Type B pancreatic cell (in vitro differentiated cells): ENCODE measurements at regions not wholly inside any gene's neighbourhood (a gene's known extent, or its start where the extent isn't known, plus 50 kb on each side); places are given as distances from the start of the nearest gene placed in this dataset.

Source experiments
- DNase-seq: peaks from one replicate; pipeline ENCODE4 v3.0.0; 2021; ENCODE audit warnings: mixed read lengths; ENCODE audit not compliant: unreplicated experiment; ENCODE audit errors: extremely low spot score
- H3K27ac Mint-ChIP-seq: 2 replicates; pipeline ENCODE4 v1.8.0; 2021; ENCODE audit warnings: mild to moderate bottlenecking, mixed read lengths
- H3K27me3 Mint-ChIP-seq: 2 replicates; pipeline ENCODE4 v1.8.0; 2021; ENCODE audit warnings: mixed read lengths
- H3K36me3 Mint-ChIP-seq: 2 replicates; pipeline ENCODE4 v1.8.0; 2021; ENCODE audit warnings: mixed read lengths
- H3K4me1 Mint-ChIP-seq: one replicate; pipeline ENCODE4 v1.8.0; 2021; ENCODE audit warnings: mixed read lengths; ENCODE audit not compliant: unreplicated experiment
- H3K4me3 Mint-ChIP-seq: 2 replicates; pipeline ENCODE4 v1.8.0; 2021; ENCODE audit warnings: mild to moderate bottlenecking, mixed read lengths
- H3K9me3 Mint-ChIP-seq: 2 replicates; pipeline ENCODE4 v1.8.0; 2021; ENCODE audit warnings: mixed read lengths
- CTCF ChIP-seq: fragments of 200-600 bp; sonication (generic); conservative IDR thresholded peaks from 2 replicates; pipeline ENCODE4 v1.5.0; 2021; ENCODE audit warnings: antibody characterized with exemption, mild to moderate bottlenecking

GRCh38 chr5:105581988-105582690, 2019.5 kb upstream of the NUDT12 start:
- no peak overlapping the region for H3K27ac Mint-ChIP-seq
- H3K9me3 Mint-ChIP-seq, result no peaks in the 10 kb centered on the region
- H3K36me3 Mint-ChIP-seq, result no peaks in the 10 kb centered on the region
- no peak for TF ChIP-seq CTCF
- H3K27me3 Mint-ChIP-seq, result no peaks in the 10 kb centered on the region
- H3K4me1 Mint-ChIP-seq, result no peaks in the 10 kb centered on the region
- no peak for DNase-seq
- no peak overlapping the region for H3K4me3 Mint-ChIP-seq

DNA sequence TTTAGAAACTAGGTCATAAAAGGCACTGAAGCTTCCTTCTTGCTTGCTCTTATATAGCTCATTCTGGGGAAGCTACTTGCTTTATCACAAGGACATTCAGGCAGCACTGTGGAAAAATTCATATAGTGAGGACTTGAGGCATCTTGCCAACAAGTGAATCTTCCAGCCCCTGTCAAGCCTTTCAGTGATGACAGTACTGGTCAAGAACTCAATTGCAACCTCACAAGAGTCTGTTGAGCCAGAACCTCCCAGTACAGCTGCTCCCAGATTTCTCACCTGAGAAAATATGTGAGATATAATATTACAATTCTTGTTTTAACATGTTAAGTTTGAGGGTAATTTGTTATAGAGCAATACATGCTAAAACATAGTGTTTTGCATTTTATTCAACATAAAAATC, 2011.0 kb upstream of the NUDT12 start:
- H3K27me3 Mint-ChIP-seq, result no peaks in the 10 kb centered on the region
- TF ChIP-seq CTCF, result no peak
- no peak for DNase-seq
- H3K4me3 Mint-ChIP-seq, result no peak overlapping the region
- no peaks in the 10 kb centered on the region for H3K4me1 Mint-ChIP-seq
- H3K9me3 Mint-ChIP-seq, result no peaks in the 10 kb centered on the region
- no peaks in the 10 kb centered on the region for H3K36me3 Mint-ChIP-seq
- no peak overlapping the region for H3K27ac Mint-ChIP-seq

- DNase-seq, result no peak
- no peak for TF ChIP-seq CTCF
- Mint-ChIP-seq H3K4me1 (peaks cover 6% of the 10 kb centered on the region), H3K27me3 (no peaks in the 10 kb centered on the region), H3K36me3 (no peaks in the 10 kb centered on the region), H3K27ac (no peak overlapping the region), H3K9me3 (no peaks in the 10 kb centered on the region), H3K4me3 (no peak overlapping the region)
Observed at GRCh38 chr5:105565531-105565930, 2002.9 kb upstream of the NUDT12 start.

DNA sequence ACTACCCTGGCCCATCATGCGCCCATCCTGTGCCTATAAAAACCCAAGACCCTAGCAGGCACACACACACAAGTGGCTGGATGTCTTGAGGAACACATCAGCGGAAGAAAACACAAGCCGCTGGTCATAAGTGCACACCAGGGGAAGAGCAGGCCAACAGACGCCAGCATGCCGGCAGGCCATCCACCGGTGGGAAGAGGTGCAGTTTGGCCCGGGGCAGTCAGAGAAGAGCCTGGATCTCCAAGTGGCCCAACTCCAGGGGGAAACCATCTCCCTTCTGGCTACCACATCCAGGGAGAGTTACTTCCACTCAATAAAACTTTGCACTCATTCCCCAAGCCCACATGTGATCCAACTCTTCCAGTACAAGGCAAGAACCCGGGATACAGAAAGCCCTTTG, 2001.3 kb upstream of the NUDT12 start:
- no peak for DNase-seq
- Mint-ChIP-seq H3K27me3 (no peaks in the 10 kb centered on the region), H3K4me3 (no peak overlapping the region), H3K27ac (no peak overlapping the region), H3K4me1 (peaks cover 6% of the 10 kb centered on the region), H3K9me3 (peaks cover under 1% of the 10 kb centered on the region), H3K36me3 (no peaks in the 10 kb centered on the region)
- TF ChIP-seq CTCF, result no peak

DNA sequence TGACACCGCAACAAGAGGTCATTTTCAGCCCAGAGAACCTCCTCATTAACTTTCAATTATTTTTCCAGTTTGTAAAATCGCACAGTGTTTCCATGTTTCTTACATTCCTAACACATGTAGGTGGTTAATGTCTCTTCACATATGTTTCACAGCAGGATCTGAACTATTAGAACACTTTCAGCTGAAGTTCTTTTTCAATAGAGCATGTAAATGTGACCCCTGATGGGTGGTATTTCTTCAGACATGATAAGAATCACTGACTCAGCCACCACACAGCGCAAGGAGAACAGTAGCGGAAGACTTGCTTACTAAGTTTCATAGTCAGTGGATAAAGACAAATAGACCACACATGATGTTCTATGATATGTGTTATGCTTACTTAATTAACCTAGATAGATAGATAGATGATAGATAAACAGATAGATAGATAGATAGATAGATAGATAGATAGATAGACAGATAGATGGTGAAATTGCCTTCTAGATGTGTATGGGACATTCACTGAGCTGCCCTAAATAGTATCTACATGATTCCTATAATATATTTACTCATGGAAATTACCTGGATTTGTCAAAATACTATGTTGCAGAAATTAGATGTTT, 1992.1 kb upstream of the NUDT12 start:
- no peak overlapping the region for H3K4me3 Mint-ChIP-seq
- H3K36me3 Mint-ChIP-seq, result no peaks in the 10 kb centered on the region
- H3K4me1 Mint-ChIP-seq, result peaks cover 8% of the 10 kb centered on the region
- H3K27ac Mint-ChIP-seq, result no peak overlapping the region
- peaks cover 6% of the 10 kb centered on the region for H3K9me3 Mint-ChIP-seq
- no peaks in the 10 kb centered on the region for H3K27me3 Mint-ChIP-seq
- no peak for TF ChIP-seq CTCF
- DNase-seq, result no peak
